Stimulated activated CD4-positive, alpha-beta T cell treated with anti-CD3 and anti-CD28 coated beads, Interleukin-4, amount 100 ng/mL, for 4 hours (primary cell): ENCODE measurements at regions not wholly inside any gene's neighbourhood (a gene's known extent, or its start where the extent isn't known, plus 50 kb on each side); places are given as distances from the start of the nearest gene placed in this dataset.

Experiments used
- DNase-seq, 2 experiments: peaks; one replicate each; pipeline ENCODE4 v3.0.0-alpha.2; 2020

GRCh38 chr17:77901481-77901880 lies 57.0 kb upstream of the TNRC6C start:
- DNase-seq = no peak

- no peak for DNase-seq
Observed at GRCh38 chr17:77905266-77905665, 53.2 kb upstream of the TNRC6C start.

GRCh38 chr17:77905766-77906165 lies 52.7 kb upstream of the TNRC6C start:
- DNase-seq = no peak

- no peak for DNase-seq
Observed at GRCh38 chr17:77906377-77906871, 52.1 kb upstream of the TNRC6C start.

DNA sequence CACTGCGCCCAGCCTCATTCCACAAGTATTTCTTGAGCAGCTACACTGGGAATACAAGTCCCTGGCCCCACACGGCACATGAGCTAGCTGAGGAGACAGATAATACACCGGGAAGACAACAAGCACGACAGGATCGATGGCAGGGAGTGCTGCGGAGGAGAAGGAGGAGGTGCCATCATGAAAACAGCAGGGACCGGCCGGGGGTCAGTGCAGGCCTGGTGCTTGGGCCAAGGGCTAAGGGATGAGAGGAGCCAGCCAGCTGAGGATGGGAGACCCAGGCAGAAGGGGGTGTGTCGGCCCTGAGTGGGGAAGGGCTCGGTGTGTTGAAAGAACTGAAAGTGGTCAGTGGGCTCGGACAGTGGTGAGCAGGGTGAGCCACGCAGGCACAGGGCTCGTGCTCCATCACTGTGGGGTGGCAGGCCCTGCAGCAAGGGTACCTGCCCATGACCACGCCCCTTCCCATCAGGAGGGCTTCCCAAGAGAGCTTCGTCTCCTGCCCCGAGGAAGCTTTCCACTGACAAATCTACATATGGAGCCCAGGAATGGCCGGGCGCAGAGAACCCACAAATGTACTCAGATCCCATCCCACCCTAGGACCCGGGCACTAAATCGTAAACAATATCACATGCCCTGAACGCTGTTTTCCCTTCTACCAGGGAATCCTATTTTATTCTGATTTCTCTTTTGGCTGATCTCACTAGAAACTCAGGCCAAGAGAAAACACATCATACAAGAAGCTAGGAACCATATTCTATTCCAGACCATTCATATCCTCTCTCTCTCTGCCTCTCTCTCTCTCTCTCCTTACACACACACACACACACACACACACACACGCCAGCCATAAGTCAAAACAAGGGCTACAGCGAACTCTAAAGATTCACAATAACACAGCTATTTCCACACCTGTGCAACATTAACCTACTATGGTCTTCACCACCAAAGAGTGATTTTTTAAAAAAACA lies 50.7 kb upstream of the TNRC6C start:
- no peak for DNase-seq

- DNase-seq = no peak
Observed at GRCh38 chr17:77908501-77908900, 50.0 kb upstream of the TNRC6C start.
